ENCODE measurements at regions not wholly inside any gene's neighbourhood (a gene's known extent, or its start where the extent isn't known, plus 50 kb on each side); places are given as distances from the start of the nearest gene placed in this dataset.

GRCh38 chr12:58673021-58673420, 247.3 kb downstream of the LRIG3 start:
- TF ChIP-seq CTCF (conservative IDR thresholded peaks at IDR 0.05), result no peak
- TF ChIP-seq ZFX (IDR thresholded peaks at IDR 0.05), result no peak

All from C4-2B (cell line).